H1 (cell line): ENCODE measurements at regions not wholly inside any gene's neighbourhood (a gene's known extent, or its start where the extent isn't known, plus 50 kb on each side); places are given as distances from the start of the nearest gene placed in this dataset.

Source experiments
- CTCF ChIA-PET: fragments of 300-600 bp; sonication (Branson Sonifier 250); formaldehyde crosslinking; loops from one replicate; lab custom pipeline; 2021; ENCODE audit not compliant: partially characterized antibody; lab: Charles Lee
- POLR2A ChIA-PET: fragments of 300-600 bp; sonication (Branson Sonifier 250); formaldehyde crosslinking; loops from one replicate; lab custom pipeline; 2021; ENCODE audit warnings: inconsistent platforms; ENCODE audit not compliant: partially characterized antibody; lab: Charles Lee
- DNase-seq, 2 experiments: peaks; one replicate each; pipeline versions ENCODE4 v3.0.0 to v3.0.0-alpha.2; 2010 to 2022; ENCODE audit warnings: low spot score in 2 of 2, low read depth in 1 of 2, mixed read lengths in 1 of 2
- FAIRE-seq: peaks from 2 replicates; lab custom pipeline; 2011; peaks lifted over from hg19 to GRCh38; lab: Jason Lieb, UNC
- H2AFZ ChIP-seq: 2 replicates; pipeline ENCODE4 v1.8.1; 2012; ENCODE audit warnings: low read length, inconsistent platforms
- H2AK5ac ChIP-seq: 2 replicates; pipeline ENCODE4 v1.6.1; 2013; ENCODE audit warnings: low read depth, low read length
- H2BK120ac ChIP-seq: replicated peaks from 2 replicates; pipeline ENCODE3; 2013; ENCODE audit warnings: low read depth, low read length, inconsistent platforms
- H2BK12ac ChIP-seq: 2 replicates; pipeline ENCODE4 v1.6.1; 2013; ENCODE audit warnings: low read depth, low read length
- H2BK15ac ChIP-seq: 2 replicates; pipeline ENCODE4 v1.6.1; 2013; ENCODE audit warnings: low read length
- H2BK20ac ChIP-seq: 2 replicates; pipeline ENCODE4 v1.6.1; 2013; ENCODE audit warnings: low read length
- H2BK5ac ChIP-seq: 2 replicates; pipeline ENCODE4 v1.6.1; 2013; ENCODE audit warnings: low read depth, low read length
- H3K14ac ChIP-seq: 2 replicates; pipeline ENCODE4 v1.6.1; 2013; ENCODE audit warnings: inconsistent platforms; ENCODE audit not compliant: insufficient read length
- H3K18ac ChIP-seq: 2 replicates; pipeline ENCODE4 v1.6.1; 2013; ENCODE audit warnings: low read length; ENCODE audit errors: extremely low read depth
- H3K23ac ChIP-seq: 2 replicates; pipeline ENCODE4 v1.6.1; 2013; ENCODE audit warnings: inconsistent platforms; ENCODE audit not compliant: insufficient read length
- H3K23me2 ChIP-seq: 2 replicates; pipeline ENCODE4 v1.6.1; 2013; ENCODE audit warnings: low read depth, low read length
- H3K27ac ChIP-seq: 2 replicates; pipeline ENCODE4 v1.6.1; 2011; ENCODE audit warnings: low read depth, low read length, inconsistent platforms
- H3K27me3 ChIP-seq, 4 experiments: replicated peaks in 1 of 4; 1 replicate in 1 of 4; 2 replicates in 3 of 4; pipeline versions ENCODE4 v1.6.1 to v1.8.1; 2011 to 2013; ENCODE audit warnings: low read length in 3 of 4, mild to moderate bottlenecking in 3 of 4, inconsistent platforms in 2 of 4, mixed read lengths in 2 of 4, moderate library complexity in 1 of 4; ENCODE audit not compliant: control insufficient read depth in 3 of 4, insufficient read depth in 3 of 4; ENCODE audit errors: extremely low read depth in 1 of 4
- H3K36me3 ChIP-seq, 4 experiments: 2 replicates each; pipeline versions ENCODE4 v1.6.1 to v1.8.1; 2011 to 2013; ENCODE audit warnings: mild to moderate bottlenecking in 4 of 4, low read length in 3 of 4, moderate library complexity in 2 of 4, control low read depth in 1 of 4, inconsistent platforms in 1 of 4; ENCODE audit not compliant: insufficient read depth in 4 of 4, control insufficient read depth in 2 of 4
- H3K4ac ChIP-seq: replicated peaks from 2 replicates; pipeline ENCODE3; 2013; ENCODE audit warnings: low read length, low read depth, mixed read lengths, inconsistent platforms; ENCODE audit not compliant: insufficient read length
- H3K4me1 ChIP-seq, 4 experiments: replicated peaks in 1 of 4; 1 replicate in 1 of 4; 2 replicates in 3 of 4; pipeline versions ENCODE4 v1.6.1 to v1.8.1; 2011 to 2013; ENCODE audit warnings: low read length in 3 of 4, inconsistent platforms in 2 of 4, mixed read lengths in 1 of 4; ENCODE audit not compliant: insufficient read depth in 4 of 4, control insufficient read depth in 3 of 4
- H3K4me2 ChIP-seq, 2 experiments: 2 replicates each; pipeline versions ENCODE4 v1.6.1 to v1.8.1; 2011 to 2013; ENCODE audit warnings: low read depth in 2 of 2, low read length in 2 of 2, control low read depth in 1 of 2, inconsistent platforms in 1 of 2, mild to moderate bottlenecking in 1 of 2; ENCODE audit not compliant: insufficient read depth in 1 of 2
- H3K4me3 ChIP-seq, 4 experiments: fragments of 200-600, 300-600 bp in 1 of 4; sonication (generic), shearing (Covaris generic), sonication (Bioruptor Twin) in 1 of 4; 2 replicates each; pipeline versions ENCODE4 v1.5.1 to v1.8.1; 2011 to 2016; ENCODE audit warnings: low read length in 4 of 4, low read depth in 3 of 4, control low read depth in 2 of 4, inconsistent platforms in 2 of 4, mild to moderate bottlenecking in 2 of 4, mixed read lengths in 1 of 4, moderate library complexity in 1 of 4; ENCODE audit not compliant: insufficient read depth in 2 of 4; ENCODE audit errors: extremely low read depth in 1 of 4
- H3K56ac ChIP-seq: replicated peaks from 2 replicates; pipeline ENCODE3; 2013; ENCODE audit warnings: low read depth, mild to moderate bottlenecking, mixed read lengths, low read length, inconsistent platforms; ENCODE audit not compliant: insufficient read length
- H3K79me1 ChIP-seq: 2 replicates; pipeline ENCODE4 v1.6.1; 2013; ENCODE audit warnings: low read depth, low read length, control low read depth
- H3K79me2 ChIP-seq, 2 experiments: 2 replicates each; pipeline versions ENCODE4 v1.6.1 to v1.8.1; 2012 to 2013; ENCODE audit warnings: low read length in 2 of 2, mild to moderate bottlenecking in 2 of 2, inconsistent platforms in 1 of 2; ENCODE audit not compliant: insufficient read depth in 2 of 2, control insufficient read depth in 1 of 2
- H3K9ac ChIP-seq, 4 experiments: replicated peaks in 1 of 4; 1 replicate in 1 of 4; 2 replicates in 3 of 4; pipeline versions ENCODE4 v1.6.1 to v1.8.1; 2011 to 2013; ENCODE audit warnings: low read depth in 3 of 4, low read length in 3 of 4, control low read depth in 2 of 4, mild to moderate bottlenecking in 2 of 4, moderate library complexity in 2 of 4, inconsistent platforms in 1 of 4; ENCODE audit errors: extremely low read depth in 1 of 4
- H3K9me3 ChIP-seq, 2 experiments: 2 replicates each; pipeline versions ENCODE4 v1.6.1 to v1.8.1; 2012 to 2013; ENCODE audit warnings: mild to moderate bottlenecking in 2 of 2, moderate library complexity in 2 of 2, control low read depth in 1 of 2, inconsistent platforms in 1 of 2, low read depth in 1 of 2, low read length in 1 of 2, mixed read lengths in 1 of 2; ENCODE audit not compliant: insufficient read depth in 2 of 2
- H4K20me1 ChIP-seq, 2 experiments: replicated peaks in 1 of 2; 2 replicates each; pipeline versions ENCODE3 to v1.8.1; 2011 to 2013; ENCODE audit warnings: inconsistent platforms in 2 of 2, low read length in 2 of 2, mild to moderate bottlenecking in 1 of 2; ENCODE audit not compliant: insufficient read depth in 2 of 2, control insufficient read depth in 1 of 2
- H4K5ac ChIP-seq: 2 replicates; pipeline ENCODE4 v1.6.1; 2013; ENCODE audit warnings: low read length, low read depth, mixed read lengths, inconsistent platforms; ENCODE audit not compliant: insufficient read length
- H4K8ac ChIP-seq: 2 replicates; pipeline ENCODE4 v1.8.0; 2013; ENCODE audit warnings: mild to moderate bottlenecking, moderate library complexity, low read length, inconsistent platforms; ENCODE audit not compliant: insufficient read depth; ENCODE audit errors: extremely low read depth
- H4K91ac ChIP-seq: replicated peaks from 2 replicates; pipeline ENCODE3; 2013; ENCODE audit warnings: low read length, mixed read lengths, inconsistent platforms; ENCODE audit not compliant: insufficient read length
- ASH2L ChIP-seq: fragments of 200-600, 300-600 bp; sonication (generic); IDR thresholded peaks from one replicate; pipeline ENCODE4 v1.7.1; 2017; ENCODE audit warnings: low read length
- CEBPB ChIP-seq: IDR thresholded peaks from 2 replicates; pipeline ENCODE4 v1.6.1; 2012; ENCODE audit warnings: low read depth, low read length
- CTBP2 ChIP-seq: IDR thresholded peaks from 2 replicates; pipeline ENCODE4 v1.7.0; 2011; ENCODE audit warnings: borderline replicate concordance, mild to moderate bottlenecking, moderate library complexity, mixed read lengths, low read length; ENCODE audit not compliant: insufficient read depth, insufficient read length
- EP300 ChIP-seq, 2 experiments: IDR thresholded peaks; 1 replicate in 1 of 2; 2 replicates in 1 of 2; pipeline ENCODE4 v1.6.1; 2011 to 2012; ENCODE audit warnings: low read depth in 2 of 2, low read length in 2 of 2, mild to moderate bottlenecking in 2 of 2, borderline replicate concordance in 1 of 2, inconsistent platforms in 1 of 2, moderate library complexity in 1 of 2
- GTF2F1 ChIP-seq: IDR thresholded peaks from 2 replicates; pipeline ENCODE4 v1.6.1; 2012; ENCODE audit warnings: low read depth, low read length, improper control_type of control experiment, borderline replicate concordance
- MAX ChIP-seq: IDR thresholded peaks from 2 replicates; pipeline ENCODE4 v1.6.1; 2012; ENCODE audit warnings: inconsistent platforms
- PHF8 ChIP-seq: fragments of 200-600 bp; sonication (generic); conservative IDR thresholded peaks from 2 replicates; pipeline ENCODE4 v1.7.1; 2012; ENCODE audit warnings: low read depth, mild to moderate bottlenecking, inconsistent platforms, low read length, moderate library complexity
- POU5F1 ChIP-seq: IDR thresholded peaks from 2 replicates; pipeline ENCODE4 v1.6.1; 2011; ENCODE audit warnings: low read depth, mild to moderate bottlenecking, low read length, moderate library complexity
- RFX5 ChIP-seq: IDR thresholded peaks from 2 replicates; pipeline ENCODE4 v1.6.1; 2011; ENCODE audit warnings: low read depth, low read length, improper control_type of control experiment, borderline replicate concordance
- RXRA ChIP-seq: IDR thresholded peaks from 2 replicates; pipeline ENCODE4 v1.6.1; 2011; ENCODE audit warnings: low read depth, mild to moderate bottlenecking, low read length, moderate library complexity; ENCODE audit not compliant: insufficient read depth
- SP1 ChIP-seq: IDR thresholded peaks from 2 replicates; pipeline ENCODE4 v1.6.1; 2011; ENCODE audit warnings: low read depth, low read length
- USF2 ChIP-seq: IDR thresholded peaks from 2 replicates; pipeline ENCODE4 v1.6.1; 2011; ENCODE audit warnings: low read length, improper control_type of control experiment
- WGBS, 2 experiments: shearing (Covaris generic) in 1 of 2; methylation state at CpG; one replicate each; pipeline versions ENCODE4 v1.1.6 to v1.1.7; 2013 to 2015; ENCODE audit warnings: low lambda C conversion rate in 2 of 2, mixed read lengths in 2 of 2, inconsistent platforms in 1 of 2, low coverage in 1 of 2, missing lambda C conversion rate in 1 of 2; ENCODE audit not compliant: insufficient replicate concordance in 2 of 2, insufficient coverage in 1 of 2, insufficient read length in 1 of 2; ENCODE audit errors: extremely low coverage in 1 of 2, missing lambda C conversion rate in 1 of 2; 5-methylcytosine and 5-hydroxymethylcytosine counted together

- no peak overlapping the region for H2AFZ ChIP-seq
- no peak overlapping the region for H2BK20ac ChIP-seq
- no peaks in the 10 kb centered on the region for H4K20me1 ChIP-seq
- no peak overlapping the region for H4K8ac ChIP-seq
- no peak overlapping the region for H2BK15ac ChIP-seq
- H3K14ac ChIP-seq, result no peak overlapping the region
- H3K4me2 ChIP-seq, result no peak overlapping the region
- no peak overlapping the region for H4K5ac ChIP-seq
- WGBS, 2 experiments, result 100% methylated on average over 1 of the region's 1 CpG; no CpG with 5 or more reads in 1 of the 2 experiments
- FAIRE-seq, result no peak
- no peak for DNase-seq
- no peaks in the 10 kb centered on the region for H3K4me1 ChIP-seq
- no peaks in the 10 kb centered on the region for H3K79me2 ChIP-seq
- no peak overlapping the region for H4K91ac ChIP-seq
- H2BK120ac ChIP-seq, result no peak overlapping the region
- no peak overlapping the region for H3K23ac ChIP-seq
- no peaks in the 10 kb centered on the region for H3K27me3 ChIP-seq
- no peak overlapping the region for H3K4me3 ChIP-seq
- no peak overlapping the region for H2AK5ac ChIP-seq
- POLR2A ChIA-PET, result no interaction called here
- H3K79me1 ChIP-seq, result no peaks in the 10 kb centered on the region
- H3K36me3 ChIP-seq, result no peaks in the 10 kb centered on the region
- H3K9ac ChIP-seq, result no peak overlapping the region
- no peak overlapping the region for H3K27ac ChIP-seq
- H3K23me2 ChIP-seq, result no peaks in the 10 kb centered on the region
- H3K56ac ChIP-seq, result no peak overlapping the region
- H3K4ac ChIP-seq, result no peak overlapping the region
- CTCF ChIA-PET, result interaction anchor here (0.6 to 1.5 kb wide), 2 partner anchors 299 kb away, joined by 3 to 4 read pairs; no protein-coding TSS in a partner anchor
- no peak overlapping the region for H2BK12ac ChIP-seq
- no peaks in the 10 kb centered on the region for H3K9me3 ChIP-seq
- H2BK5ac ChIP-seq, result no peak overlapping the region
- no peak overlapping the region for H3K18ac ChIP-seq
- no peak for TF ChIP-seq PHF8
- TF ChIP-seq CEBPB, result no peak
- no peak for TF ChIP-seq EP300 (IDR thresholded peaks at IDR 0.05; ENCODE audit: borderline replicate concordance in 1 of 2, low read depth in 2 of 2, low read length in 2 of 2)
- TF ChIP-seq MAX, result no peak
- no peak for TF ChIP-seq ASH2L
- no peak for TF ChIP-seq RXRA
- no peak for TF ChIP-seq GTF2F1
- no peak for TF ChIP-seq RFX5
- no peak for TF ChIP-seq POU5F1
- TF ChIP-seq CTBP2, result no peak
- TF ChIP-seq USF2, result no peak
- no peak for TF ChIP-seq SP1
Observed at GRCh38 chr3:59558906-59559720, 509.3 kb upstream of the CFAP20DC start.
